ENCODE measurements at regions not wholly inside any gene's neighbourhood (a gene's known extent, or its start where the extent isn't known, plus 50 kb on each side); places are given as distances from the start of the nearest gene placed in this dataset.

DNA sequence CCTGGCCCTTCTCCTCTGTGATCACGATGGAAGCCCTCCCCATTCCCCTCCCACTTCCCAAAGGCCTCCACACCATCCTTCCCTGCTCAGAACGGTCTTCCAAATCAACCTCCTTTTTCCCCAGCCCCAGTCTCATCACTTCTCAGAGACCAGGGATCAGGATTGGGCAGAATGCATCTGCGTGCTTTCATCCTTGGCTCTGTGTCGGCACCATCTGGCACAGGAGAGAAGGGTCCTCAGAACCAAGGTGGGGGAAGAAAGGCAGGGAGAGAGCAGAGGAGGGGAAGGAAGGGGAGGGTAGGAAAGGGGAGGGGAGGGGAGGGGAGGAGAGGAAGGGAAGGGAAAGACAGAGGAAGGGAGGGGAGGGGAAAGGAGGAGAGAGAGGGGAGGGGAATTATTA, 52.4 kb upstream of the FICD start:
- Mint-ChIP-seq H3K27me3 (peaks cover 8% of the 10 kb centered on the region), H3K4me1 (no peaks in the 10 kb centered on the region)
- CTCF ChIA-PET, result no interaction called here

DNA sequence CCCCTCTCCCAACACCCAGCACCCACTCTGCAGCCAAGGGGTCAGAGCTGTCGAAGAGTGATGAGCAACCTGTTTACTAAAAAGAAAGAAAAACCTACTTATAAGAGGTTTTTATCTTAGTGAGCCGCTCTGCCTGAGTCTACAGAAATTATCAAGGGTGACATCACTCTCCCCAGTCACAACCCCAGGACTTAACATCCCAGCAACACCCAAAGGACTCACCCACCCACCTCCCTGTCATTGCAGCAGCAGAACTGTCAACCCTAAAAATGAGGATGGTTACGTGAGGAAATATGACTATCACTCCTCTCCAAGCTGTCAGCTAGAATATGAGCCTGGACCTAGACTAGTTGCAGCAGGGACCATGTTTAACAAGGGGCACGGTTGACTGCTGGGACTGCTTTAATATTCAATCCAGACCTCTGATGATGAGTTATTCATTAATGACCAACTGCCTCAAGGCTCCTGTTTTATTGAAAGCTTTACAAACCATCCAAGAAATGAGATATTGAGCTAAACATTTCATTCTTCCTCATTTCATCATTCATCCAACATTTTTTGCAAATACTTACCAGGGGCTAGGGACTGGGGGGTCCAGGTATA, 53.9 kb upstream of the FICD start:
- Mint-ChIP-seq H3K27me3 (peaks cover 8% of the 10 kb centered on the region), H3K27ac (no peak overlapping the region), H3K9me3 (ENCODE audit: low read depth) (no peaks in the 10 kb centered on the region), H3K4me1 (no peaks in the 10 kb centered on the region), H3K36me3 (no peaks in the 10 kb centered on the region), H3K4me3 (no peak overlapping the region)
- ATAC-seq (no peak), DNase-seq (no peak)
- CTCF ChIA-PET, result no interaction called here

More for the DNA sequence above, 52.4 kb upstream of the FICD start:
- H3K27ac Mint-ChIP-seq, result no peak overlapping the region
- H3K4me3 Mint-ChIP-seq, result no peak overlapping the region
- no peak for ATAC-seq
- no peak for DNase-seq
- H3K9me3 Mint-ChIP-seq (ENCODE audit: low read depth), result no peaks in the 10 kb centered on the region
- no peaks in the 10 kb centered on the region for H3K36me3 Mint-ChIP-seq

DNA sequence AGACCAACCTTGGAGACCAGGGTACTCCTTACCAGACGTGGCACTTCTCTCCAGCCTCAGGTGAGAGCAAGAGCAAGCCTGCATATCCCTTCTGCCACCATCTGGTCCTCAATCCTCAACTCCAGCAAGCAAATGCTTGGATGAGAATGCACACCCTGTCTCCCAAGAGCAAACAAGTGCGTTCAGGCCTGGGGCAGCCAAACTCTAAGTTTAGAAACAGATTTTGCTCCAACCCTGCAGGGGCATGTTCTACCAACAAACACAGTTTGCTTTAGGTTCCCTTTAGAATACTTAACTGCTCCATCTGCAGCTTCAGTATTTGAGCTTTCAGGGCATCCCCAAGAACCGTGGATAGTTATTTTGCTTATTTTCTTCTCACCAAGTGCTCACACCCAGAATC, 55.9 kb upstream of the FICD start:
- Mint-ChIP-seq H3K4me3 (no peak overlapping the region), H3K27me3 (peaks cover 17% of the 10 kb centered on the region), H3K36me3 (no peaks in the 10 kb centered on the region), H3K4me1 (no peaks in the 10 kb centered on the region), H3K9me3 (ENCODE audit: low read depth) (no peaks in the 10 kb centered on the region), H3K27ac (no peak overlapping the region)
- DNase-seq, result no peak
- no peak for ATAC-seq
- CTCF ChIA-PET, result interaction anchor here (1.3 kb wide), 1 partner anchor 37 kb away, joined by 3 read pairs; no protein-coding TSS in a partner anchor

DNA sequence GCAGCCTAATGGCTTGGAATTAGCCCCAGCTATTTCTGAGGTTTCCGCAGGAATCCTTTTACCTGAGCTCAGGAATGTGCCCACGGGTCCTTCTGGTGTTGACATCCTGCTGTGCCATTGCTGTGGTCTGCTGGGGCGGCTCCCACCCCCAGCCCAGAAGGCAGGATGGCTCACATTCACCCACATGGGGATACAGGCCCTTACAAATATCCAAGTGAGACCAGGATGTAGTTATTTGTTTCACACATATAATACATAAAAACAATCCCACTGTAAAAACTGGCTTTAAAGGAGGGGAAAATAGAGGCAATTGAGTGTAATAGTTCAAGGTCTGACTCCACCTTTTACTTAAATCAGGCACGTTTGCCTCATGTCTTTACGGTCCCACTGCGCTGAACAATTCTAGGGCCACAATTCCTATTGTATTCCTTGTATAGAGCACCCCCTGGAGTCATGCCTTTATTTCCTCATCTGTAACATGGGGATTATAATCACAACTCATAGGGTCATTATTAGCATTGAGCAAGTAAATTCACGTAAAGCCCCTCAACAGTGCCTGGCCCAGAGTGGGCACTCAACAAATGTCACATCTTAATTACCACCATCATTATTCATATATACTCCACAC, 57.2 kb upstream of the FICD start:
- CTCF ChIA-PET, result interaction anchor here (0.7 to 1.6 kb wide), 6 partner anchors 8 to 782 kb away, joined by 3 to 4 read pairs (median 3); no protein-coding TSS in a partner anchor
- Mint-ChIP-seq H3K4me1 (no peaks in the 10 kb centered on the region), H3K4me3 (no peak overlapping the region), H3K36me3 (no peaks in the 10 kb centered on the region), H3K27me3 (peaks cover 22% of the 10 kb centered on the region), H3K9me3 (ENCODE audit: low read depth) (no peaks in the 10 kb centered on the region), H3K27ac (no peak overlapping the region)
- ATAC-seq (no peak), DNase-seq (no peak)

DNA sequence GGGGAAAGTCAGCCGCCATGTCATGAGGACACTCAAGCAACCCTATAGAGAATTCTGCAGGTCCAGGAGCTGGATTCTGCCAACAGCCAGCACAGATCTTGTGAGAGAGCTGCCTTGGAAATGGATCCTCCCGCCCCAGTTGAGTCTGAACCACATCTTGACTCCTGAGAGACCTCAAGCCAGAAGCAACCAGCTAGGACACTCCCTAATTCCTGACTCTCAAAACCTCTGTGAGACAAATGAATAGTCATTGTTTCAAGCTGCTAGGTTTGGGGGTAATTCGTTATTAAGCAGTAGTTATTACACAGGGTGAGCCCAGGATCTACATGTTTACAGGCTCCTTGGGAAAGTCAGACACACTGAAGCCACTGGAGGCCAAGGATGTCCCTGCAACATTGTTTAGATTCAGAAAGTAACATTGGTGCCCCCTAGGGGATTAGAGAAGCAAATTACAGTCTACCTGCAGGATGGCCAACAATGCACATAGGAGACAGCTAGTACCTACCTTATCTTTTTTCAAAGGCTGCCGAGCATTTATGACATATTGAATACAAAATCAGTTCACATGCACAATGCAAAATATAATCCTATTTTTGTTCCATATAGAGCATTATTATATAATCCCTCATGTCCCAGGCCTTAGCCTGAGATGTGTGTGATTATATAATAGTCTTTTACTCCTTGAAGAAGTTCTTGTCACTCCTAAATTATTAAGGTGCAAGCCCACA, 57.9 kb upstream of the FICD start:
- H3K4me3 Mint-ChIP-seq, result no peak overlapping the region
- no peaks in the 10 kb centered on the region for H3K36me3 Mint-ChIP-seq
- ATAC-seq (peak; percentile 49), DNase-seq (no peak)
- no peak overlapping the region for H3K27ac Mint-ChIP-seq
- H3K4me1 Mint-ChIP-seq, result no peaks in the 10 kb centered on the region
- no peaks in the 10 kb centered on the region for H3K9me3 Mint-ChIP-seq (ENCODE audit: low read depth)
- CTCF ChIA-PET, result interaction anchor here (0.6 to 1.6 kb wide), 7 partner anchors 8 to 781 kb away, joined by 3 to 4 read pairs (median 3); no protein-coding TSS in a partner anchor
- peaks cover 22% of the 10 kb centered on the region for H3K27me3 Mint-ChIP-seq

DNA sequence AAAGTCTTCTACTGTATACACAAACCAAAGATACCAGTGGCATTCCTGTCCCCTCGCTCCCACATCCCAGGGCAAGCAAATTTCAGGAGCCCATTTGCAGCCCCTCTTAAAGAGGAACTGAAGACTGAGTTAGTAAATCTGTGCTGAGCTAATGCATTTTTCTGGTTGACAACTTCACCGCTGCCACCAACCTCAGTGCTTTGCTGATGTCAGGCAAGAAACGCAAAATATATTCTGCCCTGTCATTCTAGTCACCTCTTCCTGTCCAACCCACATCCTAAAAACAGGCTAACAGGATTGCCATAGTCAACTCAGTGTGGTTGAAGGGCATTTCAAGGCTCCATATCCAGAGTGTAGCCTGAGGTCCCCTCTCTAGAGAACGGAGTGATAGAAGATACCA, 59.4 kb upstream of the FICD start:
- H3K9me3 Mint-ChIP-seq (ENCODE audit: low read depth), result no peaks in the 10 kb centered on the region
- no peak for ATAC-seq
- CTCF ChIA-PET, result interaction anchor here (1.4 kb wide), 1 partner anchor 11 kb away, joined by 4 read pairs; no protein-coding TSS in a partner anchor

DNA sequence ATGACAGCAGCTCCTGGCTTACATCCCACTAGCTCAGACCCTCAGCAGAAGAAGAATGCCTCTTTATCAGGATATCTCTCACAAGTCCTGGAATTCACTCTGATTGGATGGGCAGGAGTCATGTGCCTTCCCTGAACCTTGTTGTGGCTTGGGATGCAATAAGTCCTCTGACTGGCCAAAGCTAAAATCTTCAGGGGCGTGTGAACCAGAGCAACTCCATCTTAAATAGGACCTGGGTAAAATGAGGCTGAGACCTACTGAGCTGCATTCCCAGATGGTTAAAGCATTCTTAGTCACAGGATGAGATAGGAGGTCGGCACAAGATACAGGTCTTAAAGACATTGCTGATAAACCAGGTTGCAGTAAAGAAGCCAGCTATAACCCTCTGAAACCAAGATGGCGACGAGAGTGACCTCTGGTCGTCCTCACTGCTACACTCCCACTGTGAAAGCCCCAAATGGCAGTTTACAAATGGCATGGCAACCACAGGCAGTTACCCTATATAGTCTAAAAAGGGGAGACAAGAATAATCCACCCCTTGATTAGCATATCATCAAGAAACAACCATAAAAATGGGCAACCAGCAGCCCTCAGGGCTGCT, 60.4 kb upstream of the FICD start:
- CTCF ChIA-PET, result interaction anchor here (1.4 kb wide), 1 partner anchor 12 kb away, joined by 4 read pairs; no protein-coding TSS in a partner anchor
- Mint-ChIP-seq H3K4me3 (no peak overlapping the region), H3K27me3 (peaks cover 31% of the 10 kb centered on the region), H3K36me3 (no peaks in the 10 kb centered on the region), H3K9me3 (ENCODE audit: low read depth) (no peaks in the 10 kb centered on the region), H3K27ac (no peak overlapping the region), H3K4me1 (no peaks in the 10 kb centered on the region)
- ATAC-seq (no peak), DNase-seq (no peak)

More for the DNA sequence above, 59.4 kb upstream of the FICD start:
- H3K4me1 Mint-ChIP-seq, result no peaks in the 10 kb centered on the region
- H3K27ac Mint-ChIP-seq, result no peak overlapping the region
- H3K4me3 Mint-ChIP-seq, result no peak overlapping the region
- H3K27me3 Mint-ChIP-seq, result peaks cover 31% of the 10 kb centered on the region
- no peaks in the 10 kb centered on the region for H3K36me3 Mint-ChIP-seq
- DNase-seq, result no peak

DNA sequence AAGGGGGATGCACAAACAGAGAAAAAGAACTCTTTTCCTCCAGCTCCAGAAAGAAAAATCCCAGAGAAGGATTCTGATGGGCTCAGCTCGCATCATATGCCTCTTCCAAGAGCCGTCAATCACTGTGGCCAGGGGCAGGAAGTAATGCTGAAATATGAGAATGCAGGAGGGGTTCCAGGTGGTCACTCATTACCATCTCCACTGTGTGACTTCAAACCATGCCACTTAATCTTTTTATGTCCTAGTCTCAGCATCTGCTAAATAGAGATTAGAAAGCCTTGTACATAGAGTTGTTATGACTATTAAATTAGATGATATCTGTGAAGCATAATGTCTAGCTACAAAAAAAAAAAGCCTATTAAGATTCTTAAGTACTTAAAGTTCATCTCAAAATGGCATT, 65.6 kb upstream of the FICD start:
- CTCF ChIA-PET, result no interaction called here
- Mint-ChIP-seq H3K27me3 (peaks cover 44% of the 10 kb centered on the region), H3K36me3 (no peaks in the 10 kb centered on the region), H3K4me3 (no peak overlapping the region), H3K27ac (no peak overlapping the region), H3K9me3 (ENCODE audit: low read depth) (no peaks in the 10 kb centered on the region), H3K4me1 (no peaks in the 10 kb centered on the region)
- ATAC-seq (no peak), DNase-seq (no peak)

DNA sequence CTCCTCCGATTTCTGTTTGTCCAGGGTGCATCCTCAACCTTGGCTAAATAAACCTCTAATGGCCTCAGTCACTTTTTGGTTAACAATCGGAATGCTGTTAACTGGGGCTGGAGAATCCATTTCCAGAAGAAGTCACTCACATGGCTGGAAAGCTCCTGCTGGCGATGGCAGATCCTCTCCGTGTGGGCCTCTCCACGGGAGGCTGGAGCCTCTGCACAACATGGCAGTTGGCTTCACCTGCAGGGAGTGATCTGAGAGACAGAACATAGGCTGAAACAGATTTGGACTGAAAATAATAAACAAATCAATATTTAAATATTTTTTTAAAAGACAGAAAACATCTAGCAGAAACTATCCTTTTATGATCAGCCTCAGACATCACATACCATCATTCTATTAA, 66.8 kb upstream of the FICD start:
- H3K27me3 Mint-ChIP-seq, result peaks cover 35% of the 10 kb centered on the region

DNA sequence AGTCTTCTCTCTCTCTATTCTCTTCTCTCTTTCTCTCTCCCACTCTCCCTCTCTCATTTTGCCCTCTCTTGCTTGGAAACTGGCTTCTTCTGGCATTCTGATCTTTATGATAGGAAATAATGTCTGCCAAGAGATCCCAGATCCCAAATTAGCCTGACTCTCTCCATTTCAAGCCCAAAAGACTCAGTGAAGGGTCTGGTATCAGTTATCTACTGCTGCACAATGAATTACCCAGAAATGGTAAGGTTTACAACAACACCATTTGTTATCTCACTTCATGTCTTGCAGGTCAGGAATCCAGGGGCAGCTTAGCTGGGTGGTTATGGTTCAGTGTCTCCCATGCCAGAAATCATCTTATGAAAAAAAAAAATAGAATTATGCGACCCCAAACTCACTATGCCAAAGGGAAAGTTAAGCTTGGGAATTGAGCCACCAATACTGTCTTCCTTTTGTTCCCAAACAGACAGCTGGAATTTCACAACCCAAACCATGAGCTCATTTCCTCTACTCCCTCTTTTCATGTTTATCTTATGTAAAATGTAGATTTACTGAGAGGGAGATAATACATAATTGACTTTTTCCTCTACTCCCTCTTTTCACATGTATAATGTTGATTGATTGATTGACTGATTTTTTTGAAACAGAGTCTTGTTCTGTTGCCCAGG, 67.8 kb upstream of the FICD start:
- no peaks in the 10 kb centered on the region for H3K36me3 Mint-ChIP-seq
- no peaks in the 10 kb centered on the region for H3K4me1 Mint-ChIP-seq
- H3K9me3 Mint-ChIP-seq (ENCODE audit: low read depth), result no peaks in the 10 kb centered on the region
- ATAC-seq, result no peak
- DNase-seq, result no peak
- peaks cover 30% of the 10 kb centered on the region for H3K27me3 Mint-ChIP-seq
- no peak overlapping the region for H3K27ac Mint-ChIP-seq
- CTCF ChIA-PET, result no interaction called here
- H3K4me3 Mint-ChIP-seq, result no peak overlapping the region

More for the DNA sequence above, 66.8 kb upstream of the FICD start:
- Mint-ChIP-seq H3K36me3 (no peaks in the 10 kb centered on the region), H3K4me1 (no peaks in the 10 kb centered on the region), H3K4me3 (no peak overlapping the region), H3K27ac (no peak overlapping the region), H3K9me3 (ENCODE audit: low read depth) (no peaks in the 10 kb centered on the region)
- DNase-seq, result no peak
- ATAC-seq, result no peak
- CTCF ChIA-PET, result no interaction called here

DNA sequence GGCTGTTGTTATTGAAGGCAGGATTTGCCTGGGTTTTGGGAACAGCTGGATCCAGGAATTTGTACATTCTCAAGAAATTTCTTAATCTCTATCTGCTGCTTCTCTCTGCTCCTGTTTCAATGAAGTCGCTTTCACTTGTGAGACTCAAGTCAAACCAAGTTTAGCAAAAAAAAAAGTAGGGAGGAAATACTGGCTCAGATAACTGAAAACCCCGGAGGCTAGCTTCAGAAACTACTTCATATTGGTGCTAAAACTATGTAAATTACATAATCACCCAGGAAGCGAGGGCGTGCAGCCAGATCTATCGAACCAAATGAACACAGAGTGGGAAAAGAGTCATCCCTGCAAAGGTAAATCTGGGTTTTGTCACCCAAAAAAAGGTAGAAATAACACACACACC, 68.3 kb upstream of the FICD start:
- no peaks in the 10 kb centered on the region for H3K9me3 Mint-ChIP-seq (ENCODE audit: low read depth)
- no peaks in the 10 kb centered on the region for H3K36me3 Mint-ChIP-seq
- no peak overlapping the region for H3K27ac Mint-ChIP-seq
- peaks cover 26% of the 10 kb centered on the region for H3K27me3 Mint-ChIP-seq
- no peak for DNase-seq
- H3K4me3 Mint-ChIP-seq, result no peak overlapping the region
- CTCF ChIA-PET, result no interaction called here
- ATAC-seq, result no peak
- H3K4me1 Mint-ChIP-seq, result no peaks in the 10 kb centered on the region

DNA sequence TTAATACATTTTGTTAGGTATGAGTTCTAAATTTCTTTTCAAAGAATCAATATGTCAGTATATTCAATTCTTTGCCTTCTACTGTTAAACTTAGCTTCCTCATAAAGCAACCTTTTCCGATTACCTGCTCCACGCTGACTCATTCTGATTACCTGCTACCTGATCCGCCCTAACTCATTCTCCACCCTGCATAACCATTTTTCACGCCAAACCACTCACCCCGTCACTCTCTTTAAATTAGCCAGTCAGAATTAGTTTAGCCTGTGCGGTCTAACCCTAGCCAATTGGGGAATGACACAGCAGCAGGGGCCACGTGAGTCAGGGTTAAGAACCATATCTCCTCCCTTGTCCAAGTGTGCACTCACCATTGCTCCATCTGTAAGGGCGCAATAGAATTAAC, 72.2 kb upstream of the FICD start:
- DNase-seq, result no peak
- CTCF ChIA-PET, result no interaction called here
- Mint-ChIP-seq H3K27me3 (peaks cover 17% of the 10 kb centered on the region), H3K4me1 (no peaks in the 10 kb centered on the region), H3K9me3 (ENCODE audit: low read depth) (no peaks in the 10 kb centered on the region), H3K4me3 (no peak overlapping the region), H3K36me3 (no peaks in the 10 kb centered on the region), H3K27ac (no peak overlapping the region)
- ATAC-seq, result no peak

DNA sequence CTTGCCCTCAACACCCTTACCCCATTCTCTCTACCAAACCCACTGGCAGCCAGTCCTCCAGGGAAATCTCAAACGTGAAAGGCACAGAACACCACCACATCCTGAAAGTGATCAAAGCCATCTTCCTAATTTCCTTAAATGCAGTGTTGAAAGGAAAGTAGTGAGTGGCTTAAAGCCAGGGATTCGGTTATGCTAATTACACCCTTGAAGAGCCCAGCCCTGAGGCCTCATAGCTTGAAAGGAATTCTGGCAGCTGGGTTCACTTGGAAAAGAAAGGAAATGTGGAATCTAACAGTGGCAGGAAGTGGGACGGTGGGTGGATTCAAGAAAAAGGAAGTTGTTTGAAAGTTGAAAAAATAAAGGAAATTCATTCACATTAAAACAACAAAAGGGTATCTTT, 73.0 kb upstream of the FICD start:
- DNase-seq, result no peak
- Mint-ChIP-seq H3K27me3 (peaks cover 14% of the 10 kb centered on the region), H3K27ac (no peak overlapping the region), H3K4me1 (no peaks in the 10 kb centered on the region), H3K36me3 (no peaks in the 10 kb centered on the region), H3K9me3 (ENCODE audit: low read depth) (no peaks in the 10 kb centered on the region), H3K4me3 (no peak overlapping the region)
- CTCF ChIA-PET, result no interaction called here
- ATAC-seq, result no peak
